ENCODE measurements at regions not wholly inside any gene's neighbourhood (a gene's known extent, or its start where the extent isn't known, plus 50 kb on each side); places are given as distances from the start of the nearest gene placed in this dataset.

DNA sequence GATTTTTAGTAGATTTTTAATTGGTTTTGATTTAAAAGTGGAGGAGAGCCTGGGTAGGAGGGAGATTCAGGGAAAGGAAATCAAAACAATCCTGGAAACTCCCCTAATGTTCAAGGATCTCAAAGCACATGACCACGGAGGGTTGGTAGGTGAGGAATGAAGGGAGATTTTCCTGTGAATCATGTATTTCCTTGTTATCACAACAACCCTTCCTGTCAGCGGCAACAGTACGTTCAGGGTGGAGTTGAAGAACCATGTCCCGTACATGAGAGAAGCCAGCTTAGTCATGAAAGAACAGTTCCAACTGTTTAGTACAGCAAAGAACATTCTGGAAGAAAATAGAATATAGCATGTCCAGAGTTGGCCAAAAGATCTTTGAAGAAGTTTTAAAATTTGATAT, 79.4 kb upstream of the SCAF8 start:
- intact Hi-C loops (cut with micrococcal nuclease) = no loop called here
- no peak for TF ChIP-seq CTCF (IDR thresholded peaks at IDR 0.05)
- POLR2A ChIA-PET = no interaction called here
- Mint-ChIP-seq H3K9me3 (no peaks in the 10 kb centered on the region), H3K4me1 (ENCODE audit: low read depth) (no peaks in the 10 kb centered on the region), H3K27ac (no peak overlapping the region), H3K27me3 (peaks cover 1% of the 10 kb centered on the region), H3K4me3 (no peak overlapping the region), H3K36me3 (ENCODE audit: low read depth) (no peaks in the 10 kb centered on the region)
- DNase-seq (no peak), ATAC-seq (no peak)
- CTCF ChIA-PET = interaction anchor here (1.2 kb wide), 1 partner anchor 22 kb away, joined by 3 read pairs; no protein-coding TSS in a partner anchor

GRCh38 chr6:154656660-154657059, 76.6 kb upstream of the SCAF8 start:
- H3K4me1 Mint-ChIP-seq (ENCODE audit: low read depth) = no peaks in the 10 kb centered on the region
- no peak overlapping the region for H3K27ac Mint-ChIP-seq
- intact Hi-C loops (cut with micrococcal nuclease) = no loop called here
- DNase-seq (no peak), ATAC-seq (no peak)
- H3K9me3 Mint-ChIP-seq = no peaks in the 10 kb centered on the region
- H3K36me3 Mint-ChIP-seq (ENCODE audit: low read depth) = no peaks in the 10 kb centered on the region
- POLR2A ChIA-PET = no interaction called here
- CTCF ChIA-PET = interaction anchor here (1.2 kb wide), 2 partner anchors 18 to 33 kb away, joined by 4 read pairs; no protein-coding TSS in a partner anchor
- no peak overlapping the region for H3K4me3 Mint-ChIP-seq
- TF ChIP-seq CTCF (IDR thresholded peaks at IDR 0.05) = no peak
- peaks cover 1% of the 10 kb centered on the region for H3K27me3 Mint-ChIP-seq

DNA sequence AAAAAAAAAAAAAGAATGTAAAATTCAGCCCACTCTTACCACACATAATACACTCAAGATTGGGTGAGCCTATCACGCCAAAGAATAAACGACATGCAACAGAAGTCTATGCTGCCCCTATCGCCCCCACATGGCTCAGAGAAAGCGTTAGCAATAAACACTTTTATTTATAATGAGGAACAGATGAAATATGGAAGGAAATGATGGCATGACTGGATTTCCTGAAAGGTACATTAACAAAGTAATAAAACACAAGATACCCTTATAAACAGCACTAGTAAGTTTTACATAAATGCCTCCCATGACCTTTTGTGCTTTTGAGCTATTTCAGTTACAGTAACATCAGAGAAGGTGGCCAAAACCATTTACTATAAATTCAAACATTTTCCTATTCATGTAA, 71.4 kb upstream of the SCAF8 start:
- Mint-ChIP-seq H3K27me3 (peaks cover 1% of the 10 kb centered on the region), H3K4me1 (ENCODE audit: low read depth) (no peaks in the 10 kb centered on the region), H3K36me3 (ENCODE audit: low read depth) (no peaks in the 10 kb centered on the region), H3K9me3 (no peaks in the 10 kb centered on the region), H3K27ac (no peak overlapping the region), H3K4me3 (no peak overlapping the region)
- intact Hi-C loops (cut with micrococcal nuclease) = no loop called here
- ChIA-PET POLR2A (no interaction called here), CTCF (interaction anchor here (0.5 to 1.1 kb wide), 2 partner anchors 14 to 32 kb away, joined by 3 to 7 read pairs; no protein-coding TSS in a partner anchor)
- no peak for TF ChIP-seq CTCF (IDR thresholded peaks at IDR 0.05)
- DNase-seq = no peak
- ATAC-seq = no peak

DNA sequence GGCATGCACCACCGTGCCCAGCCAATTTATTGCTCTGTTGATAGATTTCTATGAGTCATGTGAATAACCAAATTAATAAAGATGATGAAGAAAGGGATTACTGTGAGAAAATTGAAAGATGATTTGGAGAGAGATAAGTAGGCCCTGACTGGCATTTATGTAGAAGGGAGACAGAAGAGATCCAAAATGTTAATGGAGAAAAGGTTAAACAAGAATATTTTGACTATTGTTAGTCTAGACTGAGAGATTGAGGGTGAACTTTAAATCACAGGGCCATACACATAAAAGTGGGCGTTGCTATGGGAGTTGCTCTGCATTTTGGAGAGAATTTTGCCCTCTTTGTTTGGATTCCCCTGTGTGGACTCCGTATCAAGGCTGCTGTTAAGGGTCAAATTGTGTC, 68.9 kb upstream of the SCAF8 start:
- Mint-ChIP-seq H3K9me3 (no peaks in the 10 kb centered on the region), H3K4me1 (ENCODE audit: low read depth) (no peaks in the 10 kb centered on the region), H3K27me3 (no peaks in the 10 kb centered on the region), H3K27ac (no peak overlapping the region), H3K4me3 (no peak overlapping the region), H3K36me3 (ENCODE audit: low read depth) (no peaks in the 10 kb centered on the region)
- DNase-seq (no peak), ATAC-seq (no peak)
- CTCF ChIA-PET = no interaction called here
- intact Hi-C loops (cut with micrococcal nuclease) = no loop called here
- POLR2A ChIA-PET = no interaction called here
- TF ChIP-seq CTCF (IDR thresholded peaks at IDR 0.05) = no peak

- intact Hi-C loops (cut with micrococcal nuclease) = no loop called here
- H3K36me3 Mint-ChIP-seq (ENCODE audit: low read depth) = no peaks in the 10 kb centered on the region
- ChIA-PET POLR2A (no interaction called here), CTCF (no interaction called here)
- no peaks in the 10 kb centered on the region for H3K27me3 Mint-ChIP-seq
- H3K4me3 Mint-ChIP-seq = no peak overlapping the region
- TF ChIP-seq CTCF (IDR thresholded peaks at IDR 0.05) = no peak
- H3K4me1 Mint-ChIP-seq (ENCODE audit: low read depth) = no peaks in the 10 kb centered on the region
- H3K27ac Mint-ChIP-seq = no peak overlapping the region
- DNase-seq (no peak), ATAC-seq (no peak)
- H3K9me3 Mint-ChIP-seq = no peaks in the 10 kb centered on the region
Observed at GRCh38 chr6:154668156-154668555, 65.1 kb upstream of the SCAF8 start.
